ENCODE measurements at regions not wholly inside any gene's neighbourhood (a gene's known extent, or its start where the extent isn't known, plus 50 kb on each side); places are given as distances from the start of the nearest gene placed in this dataset.

GRCh38 chr15:55037071-55037470 is 159.7 kb downstream of the RSL24D1 start:
- Histone ChIP-seq H3K4me1 (ENCODE audit: insufficient read depth, low read length, poor library complexity, severe bottlenecking) (no peaks in the 10 kb centered on the region), H3K36me3 (ENCODE audit: insufficient read depth, low read length) (no peaks in the 10 kb centered on the region), H3K27me3 (ENCODE audit: insufficient read depth, low read length, poor library complexity, severe bottlenecking) (no peaks in the 10 kb centered on the region), H4K20me1 (ENCODE audit: insufficient read depth, low read length, poor library complexity, severe bottlenecking) (no peaks in the 10 kb centered on the region), H3K9me2 (replicated peaks; ENCODE audit: low read depth, low read length) (no peaks in the 10 kb centered on the region), H3K4me2 (ENCODE audit: low read depth, low read length, poor library complexity, severe bottlenecking) (no peak overlapping the region), H3K4me3 (ENCODE audit: low read length, poor library complexity, severe bottlenecking) (no peak overlapping the region), H2AFZ (ENCODE audit: low read length) (0 out of 2 replicates have a peak overlapping the region, but pooled peaks have one; percentile 14), H3K9ac (ENCODE audit: low read depth, low read length, poor library complexity, severe bottlenecking) (no peak overlapping the region), H3K79me2 (ENCODE audit: insufficient read depth, low read length) (no peaks in the 10 kb centered on the region), H3K9me3 (ENCODE audit: insufficient read depth, low read depth, low read length) (no peaks in the 10 kb centered on the region), H3F3A (ENCODE audit: low read depth) (no peaks in the 10 kb centered on the region)
- TF ChIP-seq, protein P1, sequence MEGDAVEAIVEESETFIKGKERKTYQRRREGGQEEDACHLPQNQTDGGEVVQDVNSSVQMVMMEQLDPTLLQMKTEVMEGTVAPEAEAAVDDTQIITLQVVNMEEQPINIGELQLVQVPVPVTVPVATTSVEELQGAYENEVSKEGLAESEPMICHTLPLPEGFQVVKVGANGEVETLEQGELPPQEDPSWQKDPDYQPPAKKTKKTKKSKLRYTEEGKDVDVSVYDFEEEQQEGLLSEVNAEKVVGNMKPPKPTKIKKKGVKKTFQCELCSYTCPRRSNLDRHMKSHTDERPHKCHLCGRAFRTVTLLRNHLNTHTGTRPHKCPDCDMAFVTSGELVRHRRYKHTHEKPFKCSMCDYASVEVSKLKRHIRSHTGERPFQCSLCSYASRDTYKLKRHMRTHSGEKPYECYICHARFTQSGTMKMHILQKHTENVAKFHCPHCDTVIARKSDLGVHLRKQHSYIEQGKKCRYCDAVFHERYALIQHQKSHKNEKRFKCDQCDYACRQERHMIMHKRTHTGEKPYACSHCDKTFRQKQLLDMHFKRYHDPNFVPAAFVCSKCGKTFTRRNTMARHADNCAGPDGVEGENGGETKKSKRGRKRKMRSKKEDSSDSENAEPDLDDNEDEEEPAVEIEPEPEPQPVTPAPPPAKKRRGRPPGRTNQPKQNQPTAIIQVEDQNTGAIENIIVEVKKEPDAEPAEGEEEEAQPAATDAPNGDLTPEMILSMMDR (conservative IDR thresholded peaks at IDR 0.05; ENCODE audit: low read length): no peak
- TF ChIP-seq EZH2phosphoT487 (IDR thresholded peaks at IDR 0.05; ENCODE audit: borderline replicate concordance): no peak

DNA sequence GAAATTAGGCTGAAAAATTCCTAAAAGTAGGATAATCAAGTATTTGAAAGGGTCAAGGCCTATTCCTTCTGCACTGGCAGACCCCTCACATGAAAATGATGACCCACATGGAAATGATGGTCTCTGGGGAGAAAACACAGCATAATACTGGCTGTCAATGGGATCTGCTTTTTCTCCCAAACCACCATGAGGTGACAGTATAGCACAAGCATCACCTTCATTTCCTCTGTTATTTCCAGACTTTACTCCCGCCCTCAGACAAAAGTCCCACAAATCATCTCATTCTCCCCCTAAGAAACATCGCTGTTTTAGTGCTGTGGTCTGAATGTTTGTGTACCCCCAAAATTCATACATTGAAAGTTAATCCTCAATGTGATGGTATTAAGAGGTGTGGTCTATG is 161.0 kb downstream of the RSL24D1 start:
- H3K36me3 ChIP-seq (ENCODE audit: insufficient read depth, low read length): no peaks in the 10 kb centered on the region
- TF ChIP-seq, protein P1 (conservative IDR thresholded peaks at IDR 0.05; ENCODE audit: low read length): no peak
- TF ChIP-seq EZH2phosphoT487 (IDR thresholded peaks at IDR 0.05; ENCODE audit: borderline replicate concordance): no peak
- no peaks in the 10 kb centered on the region for H3K27me3 ChIP-seq (ENCODE audit: insufficient read depth, low read length, poor library complexity, severe bottlenecking)
- no peaks in the 10 kb centered on the region for H3K9me3 ChIP-seq (ENCODE audit: insufficient read depth, low read depth, low read length)
- no peak overlapping the region for H3K9ac ChIP-seq (ENCODE audit: low read depth, low read length, poor library complexity, severe bottlenecking)
- no peak overlapping the region for H3K4me3 ChIP-seq (ENCODE audit: low read length, poor library complexity, severe bottlenecking)
- H3K4me2 ChIP-seq (ENCODE audit: low read depth, low read length, poor library complexity, severe bottlenecking): no peak overlapping the region
- H3F3A ChIP-seq (ENCODE audit: low read depth): no peaks in the 10 kb centered on the region
- no peaks in the 10 kb centered on the region for H3K9me2 ChIP-seq (replicated peaks; ENCODE audit: low read depth, low read length)
- H2AFZ ChIP-seq (ENCODE audit: low read length): no peak overlapping the region
- no peaks in the 10 kb centered on the region for H4K20me1 ChIP-seq (ENCODE audit: insufficient read depth, low read length, poor library complexity, severe bottlenecking)
- no peaks in the 10 kb centered on the region for H3K4me1 ChIP-seq (ENCODE audit: insufficient read depth, low read length, poor library complexity, severe bottlenecking)
- no peaks in the 10 kb centered on the region for H3K79me2 ChIP-seq (ENCODE audit: insufficient read depth, low read length)

- no peak overlapping the region for H2AFZ ChIP-seq (ENCODE audit: low read length)
- no peaks in the 10 kb centered on the region for H3K27me3 ChIP-seq (ENCODE audit: insufficient read depth, low read length, poor library complexity, severe bottlenecking)
- H3K9me2 ChIP-seq (replicated peaks; ENCODE audit: low read depth, low read length): no peaks in the 10 kb centered on the region
- TF ChIP-seq EZH2phosphoT487 (IDR thresholded peaks at IDR 0.05; ENCODE audit: borderline replicate concordance): no peak
- TF ChIP-seq, protein P1 (conservative IDR thresholded peaks at IDR 0.05; ENCODE audit: low read length): no peak
- no peak overlapping the region for H3K4me2 ChIP-seq (ENCODE audit: low read depth, low read length, poor library complexity, severe bottlenecking)
- no peak overlapping the region for H3K4me3 ChIP-seq (ENCODE audit: low read length, poor library complexity, severe bottlenecking)
- no peaks in the 10 kb centered on the region for H3F3A ChIP-seq (ENCODE audit: low read depth)
- H4K20me1 ChIP-seq (ENCODE audit: insufficient read depth, low read length, poor library complexity, severe bottlenecking): no peaks in the 10 kb centered on the region
- no peaks in the 10 kb centered on the region for H3K36me3 ChIP-seq (ENCODE audit: insufficient read depth, low read length)
- no peaks in the 10 kb centered on the region for H3K4me1 ChIP-seq (ENCODE audit: insufficient read depth, low read length, poor library complexity, severe bottlenecking)
- H3K79me2 ChIP-seq (ENCODE audit: insufficient read depth, low read length): no peaks in the 10 kb centered on the region
- H3K9me3 ChIP-seq (ENCODE audit: insufficient read depth, low read depth, low read length): no peaks in the 10 kb centered on the region
- no peak overlapping the region for H3K9ac ChIP-seq (ENCODE audit: low read depth, low read length, poor library complexity, severe bottlenecking)
Observed at GRCh38 chr15:55033574-55033973, 163.2 kb downstream of the RSL24D1 start.

Measured in Loucy (cell line).